Transverse colon (tissue), 4 donors: ENCODE measurements at regions not wholly inside any gene's neighbourhood (a gene's known extent, or its start where the extent isn't known, plus 50 kb on each side); places are given as distances from the start of the nearest gene placed in this dataset.

Experiments
- DNase-seq: peaks from one replicate; pipeline ENCODE4 v3.0.0-alpha.2; 2019
- H3K27ac ChIP-seq, 4 donors: fragments of 200-600 bp; sonication (generic); 2 replicates each; pipeline ENCODE4 v1.5.1; 2016 to 2018; ENCODE audit warnings: inconsistent platforms in 4 of 4
- H3K27me3 ChIP-seq: fragments of 200-600 bp; sonication (generic); 2 replicates; pipeline ENCODE4 v1.5.1; 2017; ENCODE audit warnings: inconsistent platforms
- H3K36me3 ChIP-seq, 4 donors: fragments of 200-600 bp; sonication (generic); 2 replicates each; pipeline ENCODE4 v1.5.1; 2017 to 2019; ENCODE audit warnings: inconsistent platforms in 4 of 4
- H3K4me1 ChIP-seq, 4 donors: fragments of 200-600 bp; sonication (generic); 2 replicates each; pipeline ENCODE4 v1.5.1; 2017 to 2020; ENCODE audit warnings: inconsistent platforms in 4 of 4
- H3K4me3 ChIP-seq, 4 donors: fragments of 200-600 bp; sonication (generic); 1 replicate in 1 of 4; 2 replicates in 3 of 4; pipeline versions ENCODE4 v1.5.1 to v1.6.1; 2017 to 2019; ENCODE audit warnings: inconsistent platforms in 4 of 4
- H3K9me3 ChIP-seq, 2 donors: fragments of 200-600 bp; sonication (generic); 2 replicates each; pipeline ENCODE4 v1.5.1; 2017 to 2019; ENCODE audit warnings: inconsistent platforms in 2 of 2
- EP300 ChIP-seq: sonication (generic); formaldehyde crosslinking; IDR thresholded peaks from one replicate; pipeline ENCODE4 v1.6.1; 2017; ENCODE audit warnings: antibody characterized with exemption, low read depth
- POLR2A ChIP-seq: fragments of 450-650 bp; IDR thresholded peaks from one replicate; pipeline ENCODE4 v1.6.1; 2016; ENCODE audit warnings: antibody characterized with exemption, mild to moderate bottlenecking, moderate library complexity
- POLR2AphosphoS5 ChIP-seq, 3 donors: sonication (generic); formaldehyde crosslinking; IDR thresholded peaks; one replicate each; pipeline ENCODE4 v1.6.1; 2016; ENCODE audit warnings: antibody characterized with exemption in 3 of 3
- WGBS, 2 donors: methylation state at CpG; one replicate each; pipeline ENCODE4 v1.1.5; 2018; ENCODE audit warnings: low coverage in 1 of 2; 5-methylcytosine and 5-hydroxymethylcytosine counted together
- in situ Hi-C, 4 donors: fragments of 200-750 bp; cut with MboI; loops; one replicate each; pipeline versions ENCODE4 v1.15.0 to v1.15.1; 2017; ENCODE audit warnings: low sequenced_read_pairs in 3 of 4, low pct_ligation_motif_present in 1 of 4, low pct_unique_long_range_greater_than_20kb in 1 of 4
- intact Hi-C: fragments of 100-400 bp; cut with DNase I; formaldehyde crosslinking; loops from one replicate; pipeline ENCODE4 v1.15.1; 2023; ENCODE audit warnings: low total_unique reads
- TF ChIP-seq, protein P1 (sequence below), 5 experiments: fragments of 200-600 bp in 3 of 5; fragments of 450-650 bp in 2 of 5; sonication (generic) in 3 of 5; IDR thresholded peaks; 1 replicate in 2 of 5; 2 replicates in 3 of 5; pipeline ENCODE4 v1.5.1; 2016 to 2017; ENCODE audit warnings: antibody characterized with exemption in 5 of 5, inconsistent platforms in 3 of 5, mild to moderate bottlenecking in 2 of 5, moderate library complexity in 1 of 5

DNA sequence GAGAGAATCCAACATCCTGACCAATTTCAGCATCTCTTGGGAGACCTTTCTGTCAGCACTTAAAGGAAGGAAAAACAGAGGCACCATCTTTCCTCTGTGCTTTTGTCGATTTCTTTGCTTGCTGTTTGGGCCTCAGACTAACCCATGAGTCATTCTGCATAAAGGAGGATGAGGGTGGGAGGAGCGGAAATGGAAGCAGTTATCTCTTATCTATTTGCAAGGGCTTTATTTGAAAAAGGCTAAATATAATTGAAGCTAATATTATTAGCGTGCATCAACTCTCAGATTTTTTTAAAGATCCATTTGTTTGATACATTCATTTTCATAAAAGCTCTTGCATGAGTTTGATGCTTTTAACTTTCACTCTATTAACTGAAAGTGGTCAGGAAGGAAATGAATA lies 72.9 kb downstream of the ZNF622 start:
- no peak for DNase-seq
- 68 to 84% methylated on average over 3 of the region's 3 CpGs for WGBS, 2 donors
- TF ChIP-seq, protein P1, sequence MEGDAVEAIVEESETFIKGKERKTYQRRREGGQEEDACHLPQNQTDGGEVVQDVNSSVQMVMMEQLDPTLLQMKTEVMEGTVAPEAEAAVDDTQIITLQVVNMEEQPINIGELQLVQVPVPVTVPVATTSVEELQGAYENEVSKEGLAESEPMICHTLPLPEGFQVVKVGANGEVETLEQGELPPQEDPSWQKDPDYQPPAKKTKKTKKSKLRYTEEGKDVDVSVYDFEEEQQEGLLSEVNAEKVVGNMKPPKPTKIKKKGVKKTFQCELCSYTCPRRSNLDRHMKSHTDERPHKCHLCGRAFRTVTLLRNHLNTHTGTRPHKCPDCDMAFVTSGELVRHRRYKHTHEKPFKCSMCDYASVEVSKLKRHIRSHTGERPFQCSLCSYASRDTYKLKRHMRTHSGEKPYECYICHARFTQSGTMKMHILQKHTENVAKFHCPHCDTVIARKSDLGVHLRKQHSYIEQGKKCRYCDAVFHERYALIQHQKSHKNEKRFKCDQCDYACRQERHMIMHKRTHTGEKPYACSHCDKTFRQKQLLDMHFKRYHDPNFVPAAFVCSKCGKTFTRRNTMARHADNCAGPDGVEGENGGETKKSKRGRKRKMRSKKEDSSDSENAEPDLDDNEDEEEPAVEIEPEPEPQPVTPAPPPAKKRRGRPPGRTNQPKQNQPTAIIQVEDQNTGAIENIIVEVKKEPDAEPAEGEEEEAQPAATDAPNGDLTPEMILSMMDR (IDR thresholded peaks at IDR 0.05) = no peak
- no peak for TF ChIP-seq POLR2A
- no peak for TF ChIP-seq POLR2AphosphoS5 (IDR thresholded peaks at IDR 0.05)
- no peak for TF ChIP-seq EP300
- Histone ChIP-seq H3K4me1 (no peaks in the 10 kb centered on the region), H3K27ac (no peak overlapping the region), H3K27me3 (no peaks in the 10 kb centered on the region), H3K9me3 (no peaks in the 10 kb centered on the region), H3K4me3 (no peak overlapping the region), H3K36me3 (no peaks in the 10 kb centered on the region)
- in situ Hi-C loops = no loop called here
- intact Hi-C loops = no loop called here

DNA sequence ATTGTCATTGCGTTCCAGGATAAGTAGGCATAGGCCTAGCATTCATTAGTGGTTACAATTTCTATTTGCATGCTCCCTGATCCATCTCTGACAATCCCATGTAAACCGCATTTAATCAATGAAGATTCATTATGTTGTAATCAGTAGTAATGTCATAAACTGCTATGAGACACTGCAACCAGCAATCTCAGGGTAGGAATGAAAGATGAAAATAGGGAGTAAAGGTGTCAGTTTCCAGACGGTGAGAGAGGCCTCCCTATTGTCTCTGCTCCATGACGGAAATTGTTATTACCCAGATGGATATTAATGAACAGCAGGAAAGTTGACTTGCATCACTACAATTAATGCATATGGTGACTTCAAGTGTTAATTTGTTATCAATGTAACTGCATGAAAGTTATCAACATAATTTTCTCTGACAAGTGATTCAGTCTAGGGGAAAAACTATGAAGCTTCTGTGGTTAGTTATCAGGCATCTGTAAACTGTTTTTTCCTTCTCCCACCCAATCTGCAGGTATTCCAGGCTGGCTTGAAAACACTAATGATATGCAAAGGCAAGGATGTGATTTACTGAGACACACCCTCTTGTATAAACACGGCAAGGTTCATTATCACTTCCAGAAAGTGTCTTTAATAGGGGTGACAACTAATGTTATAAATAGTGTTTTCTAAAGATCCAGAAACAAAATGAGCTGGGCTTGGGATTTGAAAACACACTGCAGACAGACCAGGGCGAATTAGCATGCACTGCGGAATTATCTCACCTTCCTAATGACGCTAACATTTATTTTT lies 73.5 kb downstream of the ZNF622 start:
- Histone ChIP-seq H3K27me3 (no peaks in the 10 kb centered on the region), H3K4me3 (no peak overlapping the region), H3K9me3 (no peaks in the 10 kb centered on the region), H3K27ac (no peak overlapping the region), H3K4me1 (no peaks in the 10 kb centered on the region), H3K36me3 (no peaks in the 10 kb centered on the region)
- in situ Hi-C loops (no loop called here), intact Hi-C loops (no loop called here)
- TF ChIP-seq POLR2A (no peak), EP300 (no peak), POLR2AphosphoS5 (IDR thresholded peaks at IDR 0.05) (no peak)
- TF ChIP-seq, protein P1 (IDR thresholded peaks at IDR 0.05) = no peak
- 78% methylated on average over 5 to 8 of the region's 8 CpGs for WGBS, 2 donors
- no peak for DNase-seq

DNA sequence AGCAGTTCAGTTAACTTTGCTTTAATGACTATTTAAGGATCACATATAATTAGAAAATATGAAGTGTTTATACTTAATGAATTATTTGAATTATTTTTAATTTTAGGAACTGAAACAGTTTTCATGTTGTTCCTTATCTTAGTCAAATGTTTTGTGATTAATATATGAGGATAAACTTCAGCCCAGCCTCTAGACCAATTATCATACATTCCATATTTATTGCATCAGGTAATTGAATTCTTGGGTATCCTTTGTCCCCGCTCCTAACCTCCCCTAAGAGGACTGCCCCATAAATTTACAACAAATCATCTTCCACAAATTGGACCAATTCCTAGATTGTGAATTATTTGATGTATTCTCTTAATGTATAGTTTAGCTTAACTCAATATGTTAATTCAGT lies 74.8 kb downstream of the ZNF622 start:
- Histone ChIP-seq H3K36me3 (no peaks in the 10 kb centered on the region), H3K4me3 (no peak overlapping the region), H3K27me3 (no peaks in the 10 kb centered on the region), H3K9me3 (no peaks in the 10 kb centered on the region), H3K27ac (no peak overlapping the region), H3K4me1 (no peaks in the 10 kb centered on the region)
- intact Hi-C loops (no loop called here), in situ Hi-C loops (no loop called here)
- 68 to 89% methylated on average over 1 of the region's 1 CpG for WGBS, 2 donors
- DNase-seq = no peak
- TF ChIP-seq EP300 (no peak), POLR2AphosphoS5 (IDR thresholded peaks at IDR 0.05) (no peak), POLR2A (no peak)
- TF ChIP-seq, protein P1 (IDR thresholded peaks at IDR 0.05) = no peak

DNA sequence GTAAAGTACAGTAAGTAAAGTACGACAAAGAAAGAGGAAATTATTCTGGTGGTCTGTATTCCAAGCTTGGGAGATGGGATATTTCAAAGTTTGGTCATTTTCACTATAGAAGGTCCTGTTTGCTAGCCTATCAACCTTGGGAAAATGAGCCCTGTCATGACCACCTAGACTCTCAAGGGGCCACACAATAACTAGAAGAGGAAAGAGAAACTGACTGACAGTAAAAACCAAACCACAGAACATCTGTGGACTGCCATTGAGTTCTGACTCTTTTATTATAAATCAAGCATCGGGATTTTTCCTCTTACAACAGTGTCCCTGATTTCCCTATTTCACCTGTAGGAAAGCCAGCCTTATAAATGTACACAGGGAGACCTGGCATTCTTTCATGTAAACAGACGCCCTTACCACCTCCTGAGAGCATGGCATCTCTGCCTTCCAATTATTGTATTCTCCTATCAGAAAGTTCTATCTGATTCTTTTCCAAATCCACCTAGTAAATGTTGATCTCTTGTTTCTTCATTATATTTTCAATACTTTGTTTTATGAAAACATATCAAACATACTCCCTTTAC lies 80.0 kb downstream of the ZNF622 start:
- intact Hi-C loops (no loop called here), in situ Hi-C loops (no loop called here)
- 56 to 73% methylated on average over 3 of the region's 3 CpGs for WGBS, 2 donors
- H3K4me1 ChIP-seq = no peaks in the 10 kb centered on the region
- H3K4me3 ChIP-seq = no peak overlapping the region
- no peak for TF ChIP-seq POLR2AphosphoS5 (IDR thresholded peaks at IDR 0.05)
- TF ChIP-seq EP300 = no peak
- TF ChIP-seq, protein P1 (IDR thresholded peaks at IDR 0.05) = no peak
- TF ChIP-seq POLR2A = no peak
- H3K27ac ChIP-seq = no peak overlapping the region
- no peaks in the 10 kb centered on the region for H3K27me3 ChIP-seq
- no peak for DNase-seq
- no peaks in the 10 kb centered on the region for H3K36me3 ChIP-seq
- no peaks in the 10 kb centered on the region for H3K9me3 ChIP-seq
